PFSK-1 (cell line): ENCODE measurements at regions not wholly inside any gene's neighbourhood (a gene's known extent, or its start where the extent isn't known, plus 50 kb on each side); places are given as distances from the start of the nearest gene placed in this dataset.

ENCODE experiments used
- POLR2AphosphoS5 ChIP-seq: IDR thresholded peaks from 2 replicates; pipeline ENCODE4 v1.6.1; 2012; ENCODE audit warnings: low read depth, mild to moderate bottlenecking, control low read depth, low read length, moderate library complexity
- SIN3A ChIP-seq: IDR thresholded peaks from 2 replicates; pipeline ENCODE4 v1.6.1; 2012; ENCODE audit warnings: mild to moderate bottlenecking, low read length, moderate library complexity, borderline replicate concordance; ENCODE audit not compliant: insufficient read depth

GRCh38 chr11:23155503-23155902 is 295.2 kb upstream of the CCDC179 start:
- TF ChIP-seq POLR2AphosphoS5 (no peak), SIN3A (no peak)
